ENCODE measurements at regions not wholly inside any gene's neighbourhood (a gene's known extent, or its start where the extent isn't known, plus 50 kb on each side); places are given as distances from the start of the nearest gene placed in this dataset.

DNA sequence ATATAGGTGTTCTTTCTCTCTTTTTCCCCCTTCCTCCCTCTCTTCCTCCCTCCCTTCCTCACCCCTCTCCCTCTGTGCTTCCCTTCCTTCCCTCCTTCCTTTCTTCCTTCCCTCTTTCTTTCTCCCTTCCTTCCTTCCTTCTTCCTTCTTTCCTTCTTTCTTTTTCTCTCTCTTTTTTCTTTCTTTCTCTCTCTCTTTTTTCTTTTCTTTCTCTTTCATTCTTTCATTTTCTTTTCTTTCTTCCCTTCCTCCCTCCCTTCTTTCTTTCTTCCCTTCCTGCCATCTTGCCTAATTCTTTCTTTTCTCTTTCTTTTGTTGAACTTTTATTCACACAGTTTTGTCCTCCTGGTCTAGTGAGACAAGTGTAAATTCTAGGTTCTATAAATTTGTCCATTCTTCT, 1595.6 kb downstream of the SI start:
- Histone ChIP-seq H3K27me3 (no peaks in the 10 kb centered on the region), H3K9me3 (peaks cover 0 to 5% of the 10 kb centered on the region in 2 donors), H3K4me1 (no peaks in the 10 kb centered on the region), H3K4me3 (no peak overlapping the region), H3K36me3 (no peaks in the 10 kb centered on the region), H3K27ac (no peak overlapping the region)
- intact Hi-C loops (cut with DNase I), result no loop called here
- TF ChIP-seq, protein P1, sequence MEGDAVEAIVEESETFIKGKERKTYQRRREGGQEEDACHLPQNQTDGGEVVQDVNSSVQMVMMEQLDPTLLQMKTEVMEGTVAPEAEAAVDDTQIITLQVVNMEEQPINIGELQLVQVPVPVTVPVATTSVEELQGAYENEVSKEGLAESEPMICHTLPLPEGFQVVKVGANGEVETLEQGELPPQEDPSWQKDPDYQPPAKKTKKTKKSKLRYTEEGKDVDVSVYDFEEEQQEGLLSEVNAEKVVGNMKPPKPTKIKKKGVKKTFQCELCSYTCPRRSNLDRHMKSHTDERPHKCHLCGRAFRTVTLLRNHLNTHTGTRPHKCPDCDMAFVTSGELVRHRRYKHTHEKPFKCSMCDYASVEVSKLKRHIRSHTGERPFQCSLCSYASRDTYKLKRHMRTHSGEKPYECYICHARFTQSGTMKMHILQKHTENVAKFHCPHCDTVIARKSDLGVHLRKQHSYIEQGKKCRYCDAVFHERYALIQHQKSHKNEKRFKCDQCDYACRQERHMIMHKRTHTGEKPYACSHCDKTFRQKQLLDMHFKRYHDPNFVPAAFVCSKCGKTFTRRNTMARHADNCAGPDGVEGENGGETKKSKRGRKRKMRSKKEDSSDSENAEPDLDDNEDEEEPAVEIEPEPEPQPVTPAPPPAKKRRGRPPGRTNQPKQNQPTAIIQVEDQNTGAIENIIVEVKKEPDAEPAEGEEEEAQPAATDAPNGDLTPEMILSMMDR (IDR thresholded peaks at IDR 0.05), result no peak
- DNase-seq (no peak), ATAC-seq (no peak)

DNA sequence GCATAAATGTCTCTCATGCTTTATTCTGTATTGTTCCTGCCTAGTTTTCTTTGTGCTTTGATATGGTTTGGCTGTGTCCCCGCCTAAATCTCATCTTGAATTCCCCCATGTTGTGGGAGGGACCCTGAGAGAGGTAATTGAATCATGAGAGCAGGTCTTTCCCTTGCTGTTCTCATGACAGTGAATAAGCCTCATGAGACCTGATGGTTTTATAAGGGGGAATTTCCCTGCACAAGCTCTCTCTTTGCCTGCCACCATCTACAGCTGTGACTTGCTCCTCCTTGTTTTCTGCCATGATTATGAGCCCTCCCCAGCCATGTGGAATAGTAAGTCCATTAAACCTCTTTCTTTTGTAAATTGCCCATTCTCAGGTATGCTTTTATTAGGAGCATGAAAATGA, 1596.6 kb downstream of the SI start:
- H3K9me3 ChIP-seq, result peaks cover 0 to 5% of the 10 kb centered on the region in 2 donors
- intact Hi-C loops (cut with DNase I), result no loop called here
- no peaks in the 10 kb centered on the region for H3K36me3 ChIP-seq
- H3K4me1 ChIP-seq, result no peaks in the 10 kb centered on the region
- no peaks in the 10 kb centered on the region for H3K27me3 ChIP-seq
- TF ChIP-seq, protein P1 (IDR thresholded peaks at IDR 0.05), result no peak
- H3K27ac ChIP-seq, result no peak overlapping the region
- H3K4me3 ChIP-seq, result no peak overlapping the region
- DNase-seq (no peak), ATAC-seq (no peak)

DNA sequence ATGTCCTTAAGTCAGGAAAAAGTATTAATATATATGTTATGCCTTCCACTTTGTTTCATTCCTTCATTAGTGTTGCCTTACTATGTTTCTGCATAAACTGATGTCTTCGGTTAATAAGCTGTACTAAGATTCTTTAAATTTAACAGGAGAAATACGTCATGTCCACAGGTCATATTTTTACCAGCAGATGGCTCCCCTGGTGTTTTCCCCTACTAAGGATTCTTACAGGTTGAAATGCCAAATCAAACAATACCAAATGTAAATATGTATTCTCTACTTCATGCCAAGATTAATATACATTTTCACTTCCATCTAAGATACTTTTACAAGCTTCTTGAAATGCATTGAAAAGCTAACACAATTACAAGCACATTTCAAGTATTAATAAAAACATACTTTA, 1602.1 kb downstream of the SI start:
- intact Hi-C loops (cut with DNase I), result no loop called here
- Histone ChIP-seq H3K36me3 (no peaks in the 10 kb centered on the region), H3K4me1 (no peaks in the 10 kb centered on the region), H3K9me3 (peaks cover 0 to 6% of the 10 kb centered on the region in 2 donors), H3K4me3 (no peak overlapping the region), H3K27me3 (no peaks in the 10 kb centered on the region), H3K27ac (no peak overlapping the region)
- TF ChIP-seq, protein P1 (IDR thresholded peaks at IDR 0.05), result no peak
- DNase-seq (peak in 1 of 4 donors; percentile 5), ATAC-seq (no peak)

DNA sequence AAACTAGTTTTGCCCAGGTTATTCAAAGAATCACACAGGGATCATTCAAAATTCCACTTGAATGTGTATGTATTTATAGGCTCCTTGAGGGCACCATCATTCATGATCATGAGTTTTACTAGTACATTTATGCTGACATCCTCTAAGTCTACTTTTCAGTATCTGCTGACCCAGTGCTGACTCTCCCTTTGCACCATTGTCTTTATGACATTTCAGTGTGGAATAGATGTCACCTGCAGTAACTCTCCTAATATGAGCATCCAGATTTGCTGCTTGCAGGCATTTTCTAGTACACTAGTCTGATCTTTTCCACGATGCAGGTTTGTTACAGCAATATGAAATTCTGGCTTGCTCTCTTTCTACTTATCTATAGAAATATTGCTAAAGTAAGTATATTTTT, 1603.5 kb downstream of the SI start:
- H3K36me3 ChIP-seq, result no peaks in the 10 kb centered on the region
- H3K27ac ChIP-seq, result no peak overlapping the region
- H3K4me3 ChIP-seq, result no peak overlapping the region
- H3K4me1 ChIP-seq, result no peaks in the 10 kb centered on the region
- no peaks in the 10 kb centered on the region for H3K27me3 ChIP-seq
- TF ChIP-seq, protein P1 (IDR thresholded peaks at IDR 0.05), result no peak
- no peak for DNase-seq
- intact Hi-C loops (cut with DNase I), result no loop called here
- peaks cover 0 to 6% of the 10 kb centered on the region in 2 donors for H3K9me3 ChIP-seq
- ATAC-seq, result no peak

DNA sequence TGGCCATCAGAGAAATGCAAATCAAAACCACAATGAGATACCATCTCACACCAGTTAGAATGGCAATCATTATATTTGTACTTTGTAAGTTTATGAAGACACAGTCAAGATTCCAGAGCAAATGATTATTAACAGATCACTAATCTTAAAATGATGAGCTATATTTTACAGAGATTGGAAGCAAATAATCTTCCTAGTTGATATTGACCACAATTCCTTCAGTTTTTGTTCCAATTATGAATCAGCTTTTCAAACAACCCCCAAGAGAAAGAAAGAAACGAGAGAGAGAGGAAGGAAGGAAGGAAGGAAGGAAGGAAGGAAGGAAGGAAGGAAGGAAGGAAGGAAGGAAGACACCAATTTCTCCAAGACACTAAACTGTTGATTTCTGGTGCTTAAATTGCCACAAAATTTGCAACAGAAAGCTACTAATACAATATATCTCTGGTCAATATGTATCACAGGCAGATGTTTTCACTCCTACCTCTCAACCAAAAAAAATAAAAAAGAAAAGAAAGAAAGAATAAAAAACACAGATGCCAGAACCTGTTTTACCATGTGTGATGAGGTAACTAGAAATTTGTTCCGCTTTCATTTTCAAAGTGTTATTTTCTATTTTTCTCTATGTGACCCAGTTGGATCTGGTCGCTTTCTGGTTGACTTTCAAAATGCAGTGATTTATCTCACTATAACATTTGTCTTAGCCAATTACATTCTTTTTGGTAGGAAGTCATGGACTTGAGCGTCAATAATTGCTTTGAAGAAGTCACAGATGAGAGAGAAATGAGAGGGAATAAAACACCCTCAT, 1609.6 kb downstream of the SI start:
- no peak overlapping the region for H3K4me3 ChIP-seq
- H3K9me3 ChIP-seq, result peaks cover 0 to 9% of the 10 kb centered on the region in 2 donors
- H3K36me3 ChIP-seq, result no peaks in the 10 kb centered on the region
- H3K27ac ChIP-seq, result no peak overlapping the region
- TF ChIP-seq, protein P1 (IDR thresholded peaks at IDR 0.05), result no peak
- intact Hi-C loops (cut with DNase I), result no loop called here
- DNase-seq (no peak), ATAC-seq (no peak)
- H3K4me1 ChIP-seq, result no peaks in the 10 kb centered on the region
- H3K27me3 ChIP-seq, result no peaks in the 10 kb centered on the region

All from left lung (tissue), 4 donors.